Neural cell (in vitro differentiated cells): ENCODE measurements at regions not wholly inside any gene's neighbourhood (a gene's known extent, or its start where the extent isn't known, plus 50 kb on each side); places are given as distances from the start of the nearest gene placed in this dataset.
"Not testable (repeated sequence)": the region's sequence is repeated elsewhere in the genome, so short reads cannot be mapped to it uniquely, and the experiment has no call there.

Experiments
- H2AFZ ChIP-seq: fragments of 200-600, 300-800 bp; sonication (generic), shearing (Covaris generic); 2 replicates; pipeline ENCODE4 v1.6.0; 2014; ENCODE audit warnings: low read depth, mild to moderate bottlenecking, antibody characterized with exemption, low read length, moderate library complexity
- H3F3A ChIP-seq: fragments of 200-600 bp; shearing (Covaris generic); 2 replicates; pipeline ENCODE4 v1.6.1; 2016; ENCODE audit warnings: mild to moderate bottlenecking, moderate library complexity, mixed read lengths, antibody characterized with exemption, low read length; ENCODE audit not compliant: insufficient read depth, poor library complexity, severe bottlenecking
- H3K27ac ChIP-seq: fragments of 200-600, 300-800 bp; sonication (generic), shearing (Covaris generic); 2 replicates; pipeline ENCODE4 v1.5.1; 2014; ENCODE audit warnings: mild to moderate bottlenecking, low read length, moderate library complexity
- H3K27me3 ChIP-seq: fragments of 300-800, 200-600 bp; sonication (generic), shearing (Covaris generic); 2 replicates; pipeline ENCODE4 v1.6.0; 2014; ENCODE audit warnings: mild to moderate bottlenecking, low read depth, low read length, moderate library complexity; ENCODE audit not compliant: insufficient read depth
- H3K36me3 ChIP-seq: fragments of 300-800, 200-600 bp; sonication (generic), shearing (Covaris generic); 2 replicates; pipeline ENCODE4 v1.5.1; 2014; ENCODE audit warnings: mild to moderate bottlenecking, antibody characterized with exemption, low read length, moderate library complexity; ENCODE audit not compliant: insufficient read depth
- H3K4me2 ChIP-seq: fragments of 300-800, 200-600 bp; sonication (generic), shearing (Covaris generic); 2 replicates; pipeline ENCODE4 v1.6.0; 2014; ENCODE audit warnings: mild to moderate bottlenecking, low read length
- H3K4me3 ChIP-seq: fragments of 300-800, 200-600 bp; sonication (generic), shearing (Covaris generic); 2 replicates; pipeline ENCODE4 v1.5.1; 2014; ENCODE audit warnings: mild to moderate bottlenecking, low read length, moderate library complexity
- H3K79me2 ChIP-seq: fragments of 200-600 bp; shearing (Covaris generic); replicated peaks from 2 replicates; pipeline ENCODE4 v1.6.0; 2014; ENCODE audit warnings: mild to moderate bottlenecking, low read length, moderate library complexity; ENCODE audit not compliant: insufficient read depth
- H3K9ac ChIP-seq: fragments of 300-800, 200-600 bp; sonication (generic), shearing (Covaris generic); 2 replicates; pipeline ENCODE4 v1.6.1; 2016; ENCODE audit warnings: mild to moderate bottlenecking, low read length, mixed read lengths
- H3K9me2 ChIP-seq: fragments of 200-600 bp; shearing (Covaris generic); 2 replicates; pipeline ENCODE4 v1.6.1; 2016; ENCODE audit warnings: mild to moderate bottlenecking, low read length, mixed read lengths; ENCODE audit not compliant: insufficient read depth
- H3K9me3 ChIP-seq: fragments of 200-600, 300-800 bp; sonication (generic), shearing (Covaris generic); 2 replicates; pipeline ENCODE4 v1.6.1; 2016; ENCODE audit warnings: mild to moderate bottlenecking, mixed run types, low read length, moderate library complexity, mixed read lengths
- H4K20me1 ChIP-seq: fragments of 200-600 bp; shearing (Covaris generic); 2 replicates; pipeline ENCODE4 v1.6.1; 2016; ENCODE audit warnings: mild to moderate bottlenecking, mixed run types; ENCODE audit not compliant: insufficient read depth
- CTCF ChIP-seq: fragments of 450-650 bp; IDR thresholded peaks from 2 replicates; pipeline ENCODE4 v1.5.1; 2014; ENCODE audit warnings: antibody characterized with exemption, mild to moderate bottlenecking, moderate library complexity; ENCODE audit not compliant: poor library complexity, severe bottlenecking
- MXI1 ChIP-seq: fragments of 450-650 bp; conservative IDR thresholded peaks from 2 replicates; pipeline ENCODE4 v1.6.1; 2014; ENCODE audit warnings: antibody characterized with exemption, mild to moderate bottlenecking; ENCODE audit not compliant: poor library complexity, severe bottlenecking
- RAD21 ChIP-seq: fragments of 450-650 bp; conservative IDR thresholded peaks from 2 replicates; pipeline ENCODE4 v1.6.1; 2014; ENCODE audit warnings: antibody characterized with exemption, mild to moderate bottlenecking, moderate library complexity

- TF ChIP-seq CTCF = no peak
- no peak for TF ChIP-seq MXI1
- TF ChIP-seq RAD21 = no peak
Observed at GRCh38 chr16:16578701-16579100, 199.8 kb downstream of the NPIPA7 start (continued).

GRCh38 chr16:16582916-16583315 lies 204.0 kb downstream of the NPIPA7 start:
- H3K9me2 ChIP-seq, H3K27ac ChIP-seq: not testable (repeated sequence)

GRCh38 chr16:16586073-16586651 lies 207.2 kb downstream of the NPIPA7 start:
- H3K9me2 ChIP-seq, H4K20me1 ChIP-seq, H3K9ac ChIP-seq, H3K4me2 ChIP-seq, H2AFZ ChIP-seq, H3K27ac ChIP-seq, H3K27me3 ChIP-seq, H3F3A ChIP-seq, H3K9me3 ChIP-seq, H3K36me3 ChIP-seq, H3K79me2 ChIP-seq, H3K4me3 ChIP-seq: not testable (repeated sequence)

More at GRCh38 chr16:16582916-16583315, 204.0 kb downstream of the NPIPA7 start:
- not testable (repeated sequence) for H3K9ac ChIP-seq, H3K36me3 ChIP-seq, H3K4me2 ChIP-seq, H3K79me2 ChIP-seq, H2AFZ ChIP-seq, H4K20me1 ChIP-seq, H3K4me3 ChIP-seq, H3F3A ChIP-seq, H3K27me3 ChIP-seq, H3K9me3 ChIP-seq

- H3K27me3 ChIP-seq, H4K20me1 ChIP-seq, H3K27ac ChIP-seq, H3K36me3 ChIP-seq, H3F3A ChIP-seq, H3K9me2 ChIP-seq, H3K9me3 ChIP-seq, H3K4me2 ChIP-seq, H3K79me2 ChIP-seq, H3K4me3 ChIP-seq, H3K9ac ChIP-seq, H2AFZ ChIP-seq: not testable (repeated sequence)
Observed at GRCh38 chr16:16586969-16587368, 208.0 kb downstream of the NPIPA7 start.

GRCh38 chr16:16588436-16588835 lies 209.5 kb downstream of the NPIPA7 start:
- H3K9me3 ChIP-seq, H3K79me2 ChIP-seq, H3K36me3 ChIP-seq, H3K4me2 ChIP-seq, H3K27ac ChIP-seq, H3K9ac ChIP-seq, H2AFZ ChIP-seq, H3K4me3 ChIP-seq, H3F3A ChIP-seq, H3K9me2 ChIP-seq, H3K27me3 ChIP-seq, H4K20me1 ChIP-seq: not testable (repeated sequence)

GRCh38 chr16:16590654-16591318 lies 211.8 kb downstream of the NPIPA7 start:
- not testable (repeated sequence) for H4K20me1 ChIP-seq, H3K27me3 ChIP-seq, H3K36me3 ChIP-seq, H3K9ac ChIP-seq, H3K9me3 ChIP-seq, H3K27ac ChIP-seq, H3F3A ChIP-seq, H3K4me3 ChIP-seq, H2AFZ ChIP-seq, H3K79me2 ChIP-seq, H3K9me2 ChIP-seq, H3K4me2 ChIP-seq
